Activated CD8-positive, alpha-beta T cell treated with anti-CD3 and anti-CD28 coated beads, Interleukin-2, amount 10 ng/mL, durations not matched to agents 7 days and 5 days (primary cell): ENCODE measurements at regions not wholly inside any gene's neighbourhood (a gene's known extent, or its start where the extent isn't known, plus 50 kb on each side); places are given as distances from the start of the nearest gene placed in this dataset.
"Not testable (repeated sequence)": the region's sequence is repeated elsewhere in the genome, so short reads cannot be mapped to it uniquely, and the experiment has no call there.

Experiments
- ATAC-seq: fragments of 150-1000 bp; cut with Tn5 transposase; one replicate; pipeline ENCODE4 v1.10.0; 2021; ENCODE audit warnings: moderate library complexity
- CTCF ChIA-PET: fragments of 350-600 bp; sonication (Branson Sonifier 250); formaldehyde crosslinking; loops from one replicate; lab custom pipeline; 2021; ENCODE audit warnings: antibody characterized with exemption; lab: Charles Lee
- POLR2A ChIA-PET: fragments of 350-600 bp; sonication (Branson Sonifier 250); formaldehyde crosslinking; loops from one replicate; lab custom pipeline; 2021; ENCODE audit warnings: antibody characterized with exemption; lab: Charles Lee
- DNase-seq: peaks from one replicate; pipeline ENCODE4 v3.0.0-alpha.2; 2020
- H3K27ac Mint-ChIP-seq: one replicate; pipeline ENCODE4 v1.8.0; 2021; ENCODE audit warnings: mild to moderate bottlenecking, mixed read lengths
- H3K27me3 Mint-ChIP-seq: one replicate; pipeline ENCODE4 v1.8.0; 2021; ENCODE audit warnings: low read depth, mixed read lengths
- H3K36me3 Mint-ChIP-seq: one replicate; pipeline ENCODE4 v1.8.0; 2021; ENCODE audit warnings: low read depth, mixed read lengths
- H3K4me1 Mint-ChIP-seq: one replicate; pipeline ENCODE4 v1.8.0; 2021; ENCODE audit warnings: low read depth, mixed read lengths
- H3K4me3 Mint-ChIP-seq: one replicate; pipeline ENCODE4 v1.8.0; 2021; ENCODE audit warnings: mild to moderate bottlenecking, mixed read lengths
- H3K9me3 Mint-ChIP-seq: one replicate; pipeline ENCODE4 v1.8.0; 2022; ENCODE audit warnings: mixed read lengths; ENCODE audit not compliant: insufficient read depth

GRCh38 chr5:56301069-56301468, 67.9 kb upstream of the ANKRD55 start:
- Mint-ChIP-seq H3K9me3 (peaks cover 5% of the 10 kb centered on the region), H3K36me3 (no peaks in the 10 kb centered on the region), H3K4me3 (no peak overlapping the region), H3K4me1 (no peaks in the 10 kb centered on the region), H3K27me3 (no peaks in the 10 kb centered on the region), H3K27ac (no peak overlapping the region)
- DNase-seq (no peak), ATAC-seq (no peak)
- CTCF ChIA-PET, result interaction anchor here (1.5 kb wide), 1 partner anchor 29 kb away, joined by 6 read pairs; no protein-coding TSS in a partner anchor
- POLR2A ChIA-PET, result no interaction called here

GRCh38 chr5:56299212-56299611, 66.1 kb upstream of the ANKRD55 start:
- Mint-ChIP-seq H3K9me3 (no peaks in the 10 kb centered on the region), H3K4me3 (no peak overlapping the region), H3K36me3 (no peaks in the 10 kb centered on the region), H3K27me3 (no peaks in the 10 kb centered on the region), H3K27ac (no peak overlapping the region), H3K4me1 (no peaks in the 10 kb centered on the region)
- CTCF ChIA-PET, result no interaction called here
- no peak for DNase-seq
- no peak for ATAC-seq
- POLR2A ChIA-PET, result no interaction called here

- POLR2A ChIA-PET, result no interaction called here
- no peaks in the 10 kb centered on the region for H3K36me3 Mint-ChIP-seq
- H3K4me3 Mint-ChIP-seq, result no peak overlapping the region
- H3K27ac Mint-ChIP-seq, result no peak overlapping the region
- H3K9me3 Mint-ChIP-seq, result no peaks in the 10 kb centered on the region
- H3K27me3 Mint-ChIP-seq, result no peaks in the 10 kb centered on the region
- CTCF ChIA-PET, result no interaction called here
- no peaks in the 10 kb centered on the region for H3K4me1 Mint-ChIP-seq
- ATAC-seq (no peak), DNase-seq (no peak)
Observed at GRCh38 chr5:56298336-56299090, 65.4 kb upstream of the ANKRD55 start.

- Mint-ChIP-seq H3K27me3 (no peaks in the 10 kb centered on the region), H3K4me1 (peaks cover 4% of the 10 kb centered on the region), H3K27ac (no peak overlapping the region), H3K4me3 (no peak overlapping the region), H3K9me3 (no peaks in the 10 kb centered on the region), H3K36me3 (no peaks in the 10 kb centered on the region)
- ATAC-seq, result no peak
- CTCF ChIA-PET, result no interaction called here
- POLR2A ChIA-PET, result no interaction called here
- no peak for DNase-seq
Observed at GRCh38 chr5:56297851-56298250, 64.7 kb upstream of the ANKRD55 start.

- H3K27me3 Mint-ChIP-seq, CTCF ChIA-PET, POLR2A ChIA-PET, H3K9me3 Mint-ChIP-seq, H3K27ac Mint-ChIP-seq, H3K36me3 Mint-ChIP-seq, ATAC-seq, H3K4me3 Mint-ChIP-seq, DNase-seq, H3K4me1 Mint-ChIP-seq: not testable (repeated sequence)
Observed at GRCh38 chr5:56295311-56295710, 62.2 kb upstream of the ANKRD55 start.

- H3K9me3 Mint-ChIP-seq, result no peaks in the 10 kb centered on the region
- no peak for DNase-seq
- H3K36me3 Mint-ChIP-seq, result no peaks in the 10 kb centered on the region
- ATAC-seq, result no peak
- CTCF ChIA-PET, result interaction anchor here (0.6 to 1.7 kb wide), 2 partner anchors 12 to 24 kb away, joined by 3 to 4 read pairs; no protein-coding TSS in a partner anchor
- peaks cover 4% of the 10 kb centered on the region for H3K4me1 Mint-ChIP-seq
- no peak overlapping the region for H3K27ac Mint-ChIP-seq
- H3K27me3 Mint-ChIP-seq, result no peaks in the 10 kb centered on the region
- POLR2A ChIA-PET, result no interaction called here
- H3K4me3 Mint-ChIP-seq, result no peak overlapping the region
Observed at GRCh38 chr5:56294354-56294753, 61.2 kb upstream of the ANKRD55 start.

GRCh38 chr5:56292874-56293273, 59.7 kb upstream of the ANKRD55 start:
- H3K4me1 Mint-ChIP-seq, H3K36me3 Mint-ChIP-seq, ATAC-seq, H3K9me3 Mint-ChIP-seq, DNase-seq, H3K4me3 Mint-ChIP-seq, H3K27ac Mint-ChIP-seq, POLR2A ChIA-PET, H3K27me3 Mint-ChIP-seq: not testable (repeated sequence)
- CTCF ChIA-PET, result interaction anchor here (3.0 kb wide), 1 partner anchor 22 kb away, joined by 10 read pairs; no protein-coding TSS in a partner anchor

GRCh38 chr5:56291661-56292374, 58.7 kb upstream of the ANKRD55 start:
- POLR2A ChIA-PET, result interaction anchor here (0.6 kb wide), 1 partner anchor 12 kb away, joined by 4 read pairs; no protein-coding TSS in a partner anchor
- H3K27me3 Mint-ChIP-seq, result no peaks in the 10 kb centered on the region
- DNase-seq, result no peak
- no peak overlapping the region for H3K27ac Mint-ChIP-seq
- H3K4me3 Mint-ChIP-seq, result no peak overlapping the region
- ATAC-seq, result no peak
- H3K36me3 Mint-ChIP-seq, result no peaks in the 10 kb centered on the region
- CTCF ChIA-PET, result interaction anchor here (1.1 to 3.0 kb wide), 2 partner anchors 21 to 38 kb away, joined by 3 to 10 read pairs; no protein-coding TSS in a partner anchor
- H3K9me3 Mint-ChIP-seq, result no peaks in the 10 kb centered on the region
- peaks cover 4% of the 10 kb centered on the region for H3K4me1 Mint-ChIP-seq

- Mint-ChIP-seq H3K36me3 (no peaks in the 10 kb centered on the region), H3K9me3 (no peaks in the 10 kb centered on the region), H3K27me3 (no peaks in the 10 kb centered on the region), H3K4me3 (no peak overlapping the region), H3K4me1 (peaks cover 4% of the 10 kb centered on the region), H3K27ac (no peak overlapping the region)
- CTCF ChIA-PET, result interaction anchor here (1.1 to 3.0 kb wide), 2 partner anchors 20 to 39 kb away, joined by 3 to 10 read pairs; no protein-coding TSS in a partner anchor
- ATAC-seq (no peak), DNase-seq (no peak)
- POLR2A ChIA-PET, result no interaction called here
Observed at GRCh38 chr5:56291079-56291643, 58.0 kb upstream of the ANKRD55 start.

- Mint-ChIP-seq H3K9me3 (no peaks in the 10 kb centered on the region), H3K4me1 (peaks cover 4% of the 10 kb centered on the region), H3K27me3 (no peaks in the 10 kb centered on the region), H3K4me3 (no peak overlapping the region), H3K27ac (no peak overlapping the region), H3K36me3 (no peaks in the 10 kb centered on the region)
- POLR2A ChIA-PET, result no interaction called here
- ATAC-seq (no peak), DNase-seq (no peak)
- CTCF ChIA-PET, result interaction anchor here (1.1 to 3.0 kb wide), 2 partner anchors 19 to 40 kb away, joined by 3 to 10 read pairs; no protein-coding TSS in a partner anchor
Observed at GRCh38 chr5:56290378-56291078, 57.4 kb upstream of the ANKRD55 start.

GRCh38 chr5:56289602-56289987, 56.5 kb upstream of the ANKRD55 start:
- DNase-seq (no peak), ATAC-seq (no peak)
- Mint-ChIP-seq H3K27me3 (no peaks in the 10 kb centered on the region), H3K9me3 (no peaks in the 10 kb centered on the region), H3K4me3 (no peak overlapping the region), H3K4me1 (peaks cover 4% of the 10 kb centered on the region), H3K36me3 (no peaks in the 10 kb centered on the region), H3K27ac (no peak overlapping the region)
- POLR2A ChIA-PET, result no interaction called here
- CTCF ChIA-PET, result interaction anchor here (0.9 kb wide), 1 partner anchor 37 kb away, joined by 4 read pairs; no protein-coding TSS in a partner anchor
